Transverse colon (tissue), 4 donors: ENCODE measurements at regions not wholly inside any gene's neighbourhood (a gene's known extent, or its start where the extent isn't known, plus 50 kb on each side); places are given as distances from the start of the nearest gene placed in this dataset.

Source experiments
- CTCF ChIP-seq, 5 experiments: fragments of 200-600 bp in 3 of 5; fragments of 450-650 bp in 2 of 5; sonication (generic) in 3 of 5; IDR thresholded peaks; 1 replicate in 2 of 5; 2 replicates in 3 of 5; pipeline ENCODE4 v1.5.1; 2016 to 2017; ENCODE audit warnings: antibody characterized with exemption in 5 of 5, inconsistent platforms in 3 of 5, mild to moderate bottlenecking in 2 of 5, moderate library complexity in 1 of 5
- EP300 ChIP-seq: sonication (generic); formaldehyde crosslinking; IDR thresholded peaks from one replicate; pipeline ENCODE4 v1.6.1; 2017; ENCODE audit warnings: antibody characterized with exemption, low read depth
- POLR2A ChIP-seq: fragments of 450-650 bp; IDR thresholded peaks from one replicate; pipeline ENCODE4 v1.6.1; 2016; ENCODE audit warnings: antibody characterized with exemption, mild to moderate bottlenecking, moderate library complexity
- POLR2AphosphoS5 ChIP-seq, 3 donors: sonication (generic); formaldehyde crosslinking; IDR thresholded peaks; one replicate each; pipeline ENCODE4 v1.6.1; 2016; ENCODE audit warnings: antibody characterized with exemption in 3 of 3

GRCh38 chr19:30620354-30620753, 248.2 kb downstream of the ZNF536 start:
- TF ChIP-seq POLR2AphosphoS5 (IDR thresholded peaks at IDR 0.05) (no peak), CTCF (IDR thresholded peaks at IDR 0.05) (no peak), POLR2A (no peak), EP300 (no peak)
